VCaP (cell line): ENCODE measurements at regions not wholly inside any gene's neighbourhood (a gene's known extent, or its start where the extent isn't known, plus 50 kb on each side); places are given as distances from the start of the nearest gene placed in this dataset.

Experiments used
- H3K27ac ChIP-seq: fragments of 450-650 bp; 2 replicates; pipeline ENCODE4 v1.5.1; 2017
- TF ChIP-seq, protein P1 (sequence below): fragments of 450-650 bp; conservative IDR thresholded peaks from 2 replicates; pipeline ENCODE4 v1.5.1; 2017; ENCODE audit warnings: mild to moderate bottlenecking, moderate library complexity

DNA sequence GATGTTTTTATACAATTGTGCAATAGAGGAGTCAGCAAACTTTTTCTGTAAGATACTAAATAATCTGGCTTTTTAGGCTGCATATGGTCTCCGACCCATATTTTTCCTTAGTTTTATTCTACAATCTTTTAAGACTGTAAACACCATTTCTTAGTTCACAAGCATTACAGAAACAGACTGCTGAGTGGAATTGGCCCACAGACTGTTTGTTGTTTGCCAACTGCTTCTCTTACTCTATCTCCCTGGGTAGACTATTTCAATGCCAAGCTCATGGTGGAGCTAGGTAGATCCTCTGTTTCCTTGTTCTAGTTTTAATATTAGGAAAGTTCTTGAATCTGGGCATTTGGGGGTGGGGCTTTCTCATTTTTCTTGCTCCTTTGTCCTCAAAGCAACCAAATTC, 857.6 kb downstream of the TLE1 start:
- TF ChIP-seq, protein P1, sequence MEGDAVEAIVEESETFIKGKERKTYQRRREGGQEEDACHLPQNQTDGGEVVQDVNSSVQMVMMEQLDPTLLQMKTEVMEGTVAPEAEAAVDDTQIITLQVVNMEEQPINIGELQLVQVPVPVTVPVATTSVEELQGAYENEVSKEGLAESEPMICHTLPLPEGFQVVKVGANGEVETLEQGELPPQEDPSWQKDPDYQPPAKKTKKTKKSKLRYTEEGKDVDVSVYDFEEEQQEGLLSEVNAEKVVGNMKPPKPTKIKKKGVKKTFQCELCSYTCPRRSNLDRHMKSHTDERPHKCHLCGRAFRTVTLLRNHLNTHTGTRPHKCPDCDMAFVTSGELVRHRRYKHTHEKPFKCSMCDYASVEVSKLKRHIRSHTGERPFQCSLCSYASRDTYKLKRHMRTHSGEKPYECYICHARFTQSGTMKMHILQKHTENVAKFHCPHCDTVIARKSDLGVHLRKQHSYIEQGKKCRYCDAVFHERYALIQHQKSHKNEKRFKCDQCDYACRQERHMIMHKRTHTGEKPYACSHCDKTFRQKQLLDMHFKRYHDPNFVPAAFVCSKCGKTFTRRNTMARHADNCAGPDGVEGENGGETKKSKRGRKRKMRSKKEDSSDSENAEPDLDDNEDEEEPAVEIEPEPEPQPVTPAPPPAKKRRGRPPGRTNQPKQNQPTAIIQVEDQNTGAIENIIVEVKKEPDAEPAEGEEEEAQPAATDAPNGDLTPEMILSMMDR = no peak
- H3K27ac ChIP-seq = no peak overlapping the region

DNA sequence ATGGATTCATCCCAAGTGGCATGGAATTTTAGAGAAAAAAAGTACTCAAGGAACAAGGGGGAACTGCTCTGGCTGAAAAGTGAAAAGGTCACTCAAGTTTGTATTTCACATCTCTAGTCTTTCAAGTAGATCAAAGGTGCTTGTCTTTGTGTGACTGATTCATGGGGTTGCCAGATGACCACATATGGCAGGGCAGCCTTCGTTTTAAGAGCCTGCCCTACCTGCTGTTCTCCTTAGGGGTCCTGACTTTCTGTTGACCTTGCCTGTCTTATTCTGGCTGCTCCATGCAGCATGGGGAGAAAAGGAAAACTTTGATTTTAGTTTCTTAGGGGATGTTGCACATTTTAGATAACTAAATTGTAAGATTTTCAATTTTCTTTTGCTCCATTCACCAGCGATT, 877.7 kb downstream of the TLE1 start:
- H3K27ac ChIP-seq = no peak overlapping the region
- TF ChIP-seq, protein P1 = no peak

DNA sequence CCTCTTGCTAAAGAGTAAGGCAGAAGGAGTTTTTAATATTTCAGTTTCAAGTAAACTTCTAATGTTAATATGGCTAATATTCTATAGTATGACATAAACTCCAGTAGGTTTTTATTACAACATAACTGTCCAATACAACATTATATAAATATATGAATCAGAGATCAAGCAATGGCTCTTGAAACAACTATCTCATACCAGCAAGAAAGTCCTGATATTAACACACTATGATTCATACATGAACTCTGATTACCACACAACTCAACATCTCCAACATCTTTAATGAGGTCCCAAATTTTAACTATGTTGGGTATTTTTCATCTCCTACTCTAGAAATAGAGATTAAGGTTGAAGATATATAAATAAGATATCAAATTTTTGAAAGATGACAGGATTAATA, 878.3 kb downstream of the TLE1 start:
- TF ChIP-seq, protein P1 = no peak
- no peak overlapping the region for H3K27ac ChIP-seq

DNA sequence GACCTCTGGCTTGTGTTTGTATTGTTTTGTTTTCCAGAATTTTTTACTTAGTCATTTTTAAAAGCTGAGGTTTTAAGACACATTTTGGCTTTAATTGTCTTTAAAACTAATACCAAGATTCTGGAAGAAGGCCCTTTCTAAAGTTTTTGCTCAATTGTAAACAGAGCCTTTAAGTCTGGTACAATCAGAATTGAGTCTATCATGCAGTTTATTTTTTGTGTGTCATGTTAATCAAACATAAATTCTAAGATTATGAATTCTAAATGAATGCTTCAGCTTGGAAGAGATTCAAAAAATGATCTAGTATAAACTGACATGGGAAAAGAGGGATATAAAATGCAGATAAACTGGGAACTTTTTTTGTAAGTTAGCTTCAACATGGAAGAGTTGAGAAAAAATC, 882.7 kb downstream of the TLE1 start:
- H3K27ac ChIP-seq = no peak overlapping the region
- TF ChIP-seq, protein P1 = no peak

DNA sequence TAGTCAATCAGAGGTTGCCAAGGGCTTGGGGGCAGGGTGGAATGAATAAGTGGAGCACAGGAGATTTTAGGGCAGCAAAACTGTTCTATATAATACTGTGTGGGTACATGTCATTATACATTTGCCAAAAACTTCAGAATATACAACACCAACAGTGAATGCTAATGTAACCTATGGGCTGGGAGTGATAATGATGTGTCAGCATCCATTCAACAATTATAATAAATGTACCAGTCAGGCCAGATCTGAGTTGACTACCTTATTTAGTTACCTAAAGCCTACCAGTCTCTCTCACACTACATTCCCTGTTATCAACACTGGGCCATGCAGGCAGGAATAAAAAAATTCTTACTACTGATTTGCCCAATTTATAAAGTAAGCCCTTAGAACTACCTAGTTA, 884.5 kb downstream of the TLE1 start:
- TF ChIP-seq, protein P1 = no peak
- H3K27ac ChIP-seq = no peak overlapping the region

DNA sequence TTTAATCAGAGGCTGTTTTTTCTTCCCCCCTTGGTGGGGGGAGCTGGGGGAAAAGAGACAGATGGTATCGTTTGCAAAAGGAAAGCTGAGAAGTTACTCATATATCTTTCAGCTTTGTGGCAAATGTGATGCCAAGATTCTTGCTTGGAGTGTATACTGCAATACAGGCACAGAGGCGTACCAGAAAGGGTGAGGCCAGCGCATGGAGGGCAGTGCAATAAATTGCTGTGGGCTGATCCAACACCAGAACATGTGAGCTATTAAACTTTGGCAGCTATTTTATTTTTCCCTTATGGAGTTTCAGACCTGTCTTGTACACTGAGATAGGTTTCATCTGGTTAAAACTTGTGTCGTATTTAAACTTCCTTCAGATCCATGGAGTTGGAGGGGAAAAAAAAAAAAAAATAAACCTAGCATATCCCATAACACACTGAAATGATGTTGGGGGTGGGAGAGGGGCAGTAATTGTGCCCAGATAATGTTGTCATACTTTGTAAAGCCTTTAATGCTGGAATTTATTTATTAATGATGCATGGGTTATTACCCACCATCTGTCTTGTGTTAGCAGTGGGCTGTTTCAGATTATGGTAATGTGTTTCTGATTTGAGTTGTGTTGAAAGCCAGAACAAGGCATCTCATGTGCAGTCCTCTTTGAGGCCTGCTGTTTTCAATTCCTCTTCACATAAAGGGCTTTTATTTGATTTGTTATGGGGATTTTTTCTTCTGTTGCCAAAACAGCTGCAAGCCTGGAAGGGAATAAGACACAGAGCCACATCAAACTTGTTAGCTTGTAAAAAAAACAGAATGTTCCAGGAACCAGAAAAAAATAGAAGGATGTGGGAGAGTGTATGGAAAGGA, 891.3 kb downstream of the TLE1 start:
- peak overlapping the region; percentile 63 for H3K27ac ChIP-seq
- TF ChIP-seq, protein P1 = no peak

DNA sequence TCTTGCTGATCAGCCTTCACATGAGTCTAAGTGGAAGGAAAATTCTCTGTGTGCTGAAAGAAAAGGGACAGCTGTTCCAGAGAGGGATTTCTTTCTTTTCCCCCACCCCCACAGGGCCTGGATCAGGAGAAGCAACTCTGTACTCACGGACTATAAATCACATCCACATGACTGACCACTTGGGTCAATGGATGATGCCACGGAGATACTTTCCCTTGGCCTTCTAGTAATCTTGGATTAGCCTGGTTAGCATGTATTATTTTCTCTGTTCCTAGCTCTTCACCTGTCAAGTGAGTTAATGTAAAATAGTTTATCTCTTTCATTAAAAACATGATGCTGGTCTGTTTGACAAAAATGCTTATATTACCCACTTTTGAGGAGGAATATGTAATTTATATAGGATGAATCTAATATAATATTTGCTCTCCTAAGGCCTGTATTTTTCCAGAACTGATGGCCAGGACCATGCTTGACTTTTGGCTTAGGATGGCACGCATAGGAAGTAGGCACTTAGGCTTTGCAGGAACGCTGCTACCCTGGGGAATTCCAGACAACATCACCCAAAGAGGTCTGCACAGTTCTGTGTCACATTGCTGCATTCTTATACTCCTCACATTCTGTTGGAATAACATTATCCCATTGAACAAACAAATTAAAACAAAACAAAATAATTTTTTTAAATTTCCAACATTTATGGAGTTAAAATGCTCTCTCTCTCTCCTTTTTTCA, 892.1 kb downstream of the TLE1 start:
- H3K27ac ChIP-seq = peak overlapping the region; percentile 63
- TF ChIP-seq, protein P1 = no peak
